LNCaP clone FGC (cell line): ENCODE measurements at regions not wholly inside any gene's neighbourhood (a gene's known extent, or its start where the extent isn't known, plus 50 kb on each side); places are given as distances from the start of the nearest gene placed in this dataset.

ENCODE experiments used
- DNase-seq: peaks from one replicate; pipeline ENCODE4 v3.0.0-alpha.2; 2011; ENCODE audit warnings: low read depth
- H3K4me3 ChIP-seq: 2 replicates; pipeline ENCODE4 v1.5.1; 2011; ENCODE audit warnings: mild to moderate bottlenecking, low read depth, low read length, control low read depth
- CTCF ChIP-seq: IDR thresholded peaks from 2 replicates; pipeline ENCODE4 v1.5.1; 2012; ENCODE audit warnings: mild to moderate bottlenecking; ENCODE audit not compliant: control insufficient read depth, insufficient read depth; ENCODE audit errors: extremely low read depth

GRCh38 chr13:64255988-64256387 lies 2840.3 kb upstream of the PCDH20 start:
- H3K4me3 ChIP-seq = no peak overlapping the region
- no peak for TF ChIP-seq CTCF
- DNase-seq = peak; percentile 17

- DNase-seq = no peak
- TF ChIP-seq CTCF = no peak
Observed at GRCh38 chr13:64248371-64249065, 2832.9 kb upstream of the PCDH20 start.

GRCh38 chr13:64239372-64239771 lies 2823.7 kb upstream of the PCDH20 start:
- no peak for TF ChIP-seq CTCF
- no peak overlapping the region for H3K4me3 ChIP-seq
- no peak for DNase-seq

More at GRCh38 chr13:64248371-64249065, 2832.9 kb upstream of the PCDH20 start:
- H3K4me3 ChIP-seq = no peak overlapping the region

GRCh38 chr13:64234255-64234654 lies 2818.6 kb upstream of the PCDH20 start:
- no peak overlapping the region for H3K4me3 ChIP-seq
- no peak for DNase-seq
- no peak for TF ChIP-seq CTCF

- peak; percentile 71 for DNase-seq
- H3K4me3 ChIP-seq = no peak overlapping the region
- no peak for TF ChIP-seq CTCF
Observed at GRCh38 chr13:64223016-64223415, 2807.4 kb upstream of the PCDH20 start.

GRCh38 chr13:64206430-64207225 lies 2791.0 kb upstream of the PCDH20 start:
- no peak for TF ChIP-seq CTCF
- DNase-seq = no peak
- no peak overlapping the region for H3K4me3 ChIP-seq
